Gastroesophageal sphincter (tissue), 3 donors: ENCODE measurements at regions not wholly inside any gene's neighbourhood (a gene's known extent, or its start where the extent isn't known, plus 50 kb on each side); places are given as distances from the start of the nearest gene placed in this dataset.

Experiments used
- POLR2AphosphoS5 ChIP-seq: sonication (generic); formaldehyde crosslinking; IDR thresholded peaks from one replicate; pipeline ENCODE4 v1.6.1; 2017; ENCODE audit warnings: antibody characterized with exemption
- TF ChIP-seq, protein P1 (sequence below), 4 experiments: fragments of 200-600 bp in 2 of 4; fragments of 450-650 bp in 2 of 4; sonication (generic) in 1 of 4; IDR thresholded peaks; one replicate each; pipeline ENCODE4 v1.5.1; 2017 to 2019; ENCODE audit warnings: antibody characterized with exemption in 4 of 4, mild to moderate bottlenecking in 2 of 4, moderate library complexity in 2 of 4

DNA sequence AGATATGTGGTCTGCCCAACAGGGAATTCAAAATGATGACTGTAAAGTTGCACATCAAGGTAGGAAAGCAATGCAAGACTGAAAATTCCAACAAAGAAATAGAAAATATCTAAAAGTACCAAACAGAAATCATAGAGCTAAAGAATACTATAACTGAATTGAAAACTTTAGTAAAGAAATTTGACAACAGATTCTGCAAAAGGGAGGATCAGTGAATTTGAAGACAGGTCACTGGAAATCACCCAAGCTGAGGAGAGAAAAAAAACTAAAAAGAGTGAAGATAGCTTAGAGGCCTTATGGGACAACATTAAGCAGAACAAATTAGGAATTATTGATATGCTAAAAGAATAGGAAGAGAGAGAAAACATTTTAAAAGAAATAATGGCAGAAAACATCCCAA lies 240.6 kb downstream of the SNX13 start:
- TF ChIP-seq, protein P1, sequence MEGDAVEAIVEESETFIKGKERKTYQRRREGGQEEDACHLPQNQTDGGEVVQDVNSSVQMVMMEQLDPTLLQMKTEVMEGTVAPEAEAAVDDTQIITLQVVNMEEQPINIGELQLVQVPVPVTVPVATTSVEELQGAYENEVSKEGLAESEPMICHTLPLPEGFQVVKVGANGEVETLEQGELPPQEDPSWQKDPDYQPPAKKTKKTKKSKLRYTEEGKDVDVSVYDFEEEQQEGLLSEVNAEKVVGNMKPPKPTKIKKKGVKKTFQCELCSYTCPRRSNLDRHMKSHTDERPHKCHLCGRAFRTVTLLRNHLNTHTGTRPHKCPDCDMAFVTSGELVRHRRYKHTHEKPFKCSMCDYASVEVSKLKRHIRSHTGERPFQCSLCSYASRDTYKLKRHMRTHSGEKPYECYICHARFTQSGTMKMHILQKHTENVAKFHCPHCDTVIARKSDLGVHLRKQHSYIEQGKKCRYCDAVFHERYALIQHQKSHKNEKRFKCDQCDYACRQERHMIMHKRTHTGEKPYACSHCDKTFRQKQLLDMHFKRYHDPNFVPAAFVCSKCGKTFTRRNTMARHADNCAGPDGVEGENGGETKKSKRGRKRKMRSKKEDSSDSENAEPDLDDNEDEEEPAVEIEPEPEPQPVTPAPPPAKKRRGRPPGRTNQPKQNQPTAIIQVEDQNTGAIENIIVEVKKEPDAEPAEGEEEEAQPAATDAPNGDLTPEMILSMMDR (IDR thresholded peaks at IDR 0.05) = no peak
- no peak for TF ChIP-seq POLR2AphosphoS5
